H9 (cell line): ENCODE measurements at regions not wholly inside any gene's neighbourhood (a gene's known extent, or its start where the extent isn't known, plus 50 kb on each side); places are given as distances from the start of the nearest gene placed in this dataset.

Source experiments
- DNase-seq: peaks from one replicate; pipeline ENCODE4 v3.0.0-alpha.2; 2017
- H2AFZ ChIP-seq: one replicate; pipeline ENCODE4 v1.6.1; 2013; ENCODE audit warnings: mild to moderate bottlenecking, low read length, control low read depth, moderate library complexity
- H2AK5ac ChIP-seq: 2 replicates; pipeline ENCODE4 v1.6.1; 2013; ENCODE audit warnings: low read length, control low read depth, mixed read lengths; ENCODE audit not compliant: insufficient read length
- H2BK120ac ChIP-seq: one replicate; pipeline ENCODE4 v1.6.1; 2013; ENCODE audit warnings: low read depth, mild to moderate bottlenecking, low read length, control low read depth, inconsistent platforms; ENCODE audit not compliant: poor library complexity, severe bottlenecking
- H2BK12ac ChIP-seq: 2 replicates; pipeline ENCODE4 v1.6.1; 2013; ENCODE audit warnings: low read length, control low read depth, mixed read lengths, low read depth; ENCODE audit not compliant: insufficient read length
- H2BK15ac ChIP-seq: 2 replicates; pipeline ENCODE4 v1.6.1; 2013; ENCODE audit warnings: low read depth, low read length, control low read depth
- H2BK20ac ChIP-seq: one replicate; pipeline ENCODE4 v1.6.1; 2013; ENCODE audit warnings: low read depth, mild to moderate bottlenecking, low read length, control low read depth, inconsistent platforms; ENCODE audit not compliant: poor library complexity, severe bottlenecking
- H2BK5ac ChIP-seq: 2 replicates; pipeline ENCODE4 v1.6.1; 2013; ENCODE audit warnings: low read length, control low read depth, mixed read lengths; ENCODE audit not compliant: insufficient read length
- H3K14ac ChIP-seq: 2 replicates; pipeline ENCODE4 v1.6.1; 2013; ENCODE audit warnings: low read length, control low read depth; ENCODE audit not compliant: insufficient read depth
- H3K18ac ChIP-seq: 2 replicates; pipeline ENCODE4 v1.6.1; 2013; ENCODE audit warnings: low read depth, mild to moderate bottlenecking, mixed read lengths, low read length, control low read depth; ENCODE audit not compliant: insufficient read length
- H3K23ac ChIP-seq: 2 replicates; pipeline ENCODE4 v1.6.1; 2013; ENCODE audit warnings: low read length, control low read depth, mixed read lengths, low read depth; ENCODE audit not compliant: insufficient read length
- H3K23me2 ChIP-seq: 2 replicates; pipeline ENCODE4 v1.6.1; 2013; ENCODE audit warnings: low read depth, mild to moderate bottlenecking, mixed read lengths, low read length, control low read depth; ENCODE audit not compliant: insufficient read length, poor library complexity, severe bottlenecking
- H3K27ac ChIP-seq: 2 replicates; pipeline ENCODE4 v1.5.1; 2013; ENCODE audit warnings: low read length, control low read depth, mixed read lengths, low read depth; ENCODE audit not compliant: insufficient read length
- H3K27me3 ChIP-seq: 2 replicates; pipeline ENCODE4 v1.6.1; 2013; ENCODE audit warnings: low read length, control low read depth, inconsistent platforms; ENCODE audit not compliant: insufficient read depth
- H3K4ac ChIP-seq: 2 replicates; pipeline ENCODE4 v1.6.1; 2013; ENCODE audit warnings: low read depth, mild to moderate bottlenecking, control low read depth, inconsistent platforms, low read length, moderate library complexity
- H3K4me1 ChIP-seq: 2 replicates; pipeline ENCODE4 v1.6.1; 2013; ENCODE audit warnings: low read length, control low read depth, inconsistent platforms; ENCODE audit not compliant: insufficient read depth
- H3K4me2 ChIP-seq: 2 replicates; pipeline ENCODE4 v1.6.1; 2013; ENCODE audit warnings: low read length, control low read depth, mixed read lengths; ENCODE audit not compliant: insufficient read length, insufficient read depth
- H3K56ac ChIP-seq: 2 replicates; pipeline ENCODE4 v1.6.1; 2013; ENCODE audit warnings: low read depth, mild to moderate bottlenecking, mixed read lengths, low read length, control low read depth; ENCODE audit not compliant: insufficient read length
- H3K79me1 ChIP-seq: 2 replicates; pipeline ENCODE4 v1.6.1; 2013; ENCODE audit warnings: low read depth, mild to moderate bottlenecking, moderate library complexity, low read length, control low read depth, inconsistent platforms; ENCODE audit not compliant: insufficient read depth, poor library complexity, severe bottlenecking
- H3K79me2 ChIP-seq: 2 replicates; pipeline ENCODE4 v1.6.1; 2013; ENCODE audit warnings: low read length, control low read depth, inconsistent platforms; ENCODE audit not compliant: insufficient read depth
- H3K9ac ChIP-seq: 2 replicates; pipeline ENCODE4 v1.6.1; 2013; ENCODE audit warnings: low read length, control low read depth, mixed read lengths; ENCODE audit not compliant: insufficient read length; ENCODE audit errors: extremely low read depth
- H3K9me3 ChIP-seq: one replicate; pipeline ENCODE4 v1.6.1; 2013; ENCODE audit warnings: low read depth, low read length, inconsistent platforms; ENCODE audit not compliant: control insufficient read depth
- H3T11ph ChIP-seq: one replicate; pipeline ENCODE4 v1.6.1; 2013; ENCODE audit warnings: mild to moderate bottlenecking, low read length, control low read depth, inconsistent platforms
- H4K20me1 ChIP-seq: one replicate; pipeline ENCODE4 v1.6.1; 2013; ENCODE audit not compliant: control insufficient read depth, insufficient read length, insufficient read depth
- H4K5ac ChIP-seq: 2 replicates; pipeline ENCODE4 v1.6.1; 2013; ENCODE audit warnings: low read depth, mild to moderate bottlenecking, mixed read lengths, low read length, control low read depth; ENCODE audit not compliant: insufficient read length
- H4K8ac ChIP-seq: replicated peaks from 2 replicates; pipeline ENCODE4 v1.6.1; 2013; ENCODE audit warnings: low read length, control low read depth, mixed read lengths, low read depth; ENCODE audit not compliant: insufficient read length
- H4K91ac ChIP-seq: 2 replicates; pipeline ENCODE4 v1.6.1; 2013; ENCODE audit warnings: low read depth, mild to moderate bottlenecking, moderate library complexity, mixed read lengths, low read length, control low read depth; ENCODE audit not compliant: insufficient read length
- H3K27ac Mint-ChIP-seq, 3 experiments: 2 replicates in 2 of 3; 3 replicates in 1 of 3; pipeline ENCODE4 v1.8.0; 2020 to 2021; ENCODE audit warnings: mixed read lengths in 3 of 3, mild to moderate bottlenecking in 1 of 3, moderate library complexity in 1 of 3
- H3K27me3 Mint-ChIP-seq: 2 replicates; pipeline ENCODE4 v1.8.0; 2021; ENCODE audit warnings: low read depth, mild to moderate bottlenecking, moderate library complexity, mixed read lengths
- H3K36me3 Mint-ChIP-seq, 3 experiments: 2 replicates in 2 of 3; 3 replicates in 1 of 3; pipeline ENCODE4 v1.8.0; 2020 to 2021; ENCODE audit warnings: low read depth in 3 of 3, mixed read lengths in 3 of 3; ENCODE audit not compliant: insufficient read depth in 1 of 3
- H3K4me1 Mint-ChIP-seq, 2 experiments: 2 replicates each; pipeline ENCODE4 v1.8.0; 2020; ENCODE audit warnings: mixed read lengths in 2 of 2
- H3K4me3 Mint-ChIP-seq, 2 experiments: 2 replicates in 1 of 2; 3 replicates in 1 of 2; pipeline ENCODE4 v1.8.0; 2020 to 2021; ENCODE audit warnings: mild to moderate bottlenecking in 2 of 2, mixed read lengths in 2 of 2, moderate library complexity in 1 of 2
- H3K9me3 Mint-ChIP-seq, 2 experiments: 2 replicates in 1 of 2; 3 replicates in 1 of 2; pipeline ENCODE4 v1.8.0; 2020; ENCODE audit warnings: mild to moderate bottlenecking in 2 of 2, mixed read lengths in 2 of 2, moderate library complexity in 1 of 2
- WGBS: extraction: QIAGEN DNeasy Blood & Tissue Kit; methylation state at CpG from one replicate; pipeline ENCODE4 v1.1.7; 2013; ENCODE audit warnings: missing lambda C conversion rate, low lambda C conversion rate, mixed read lengths; ENCODE audit not compliant: insufficient read length; ENCODE audit errors: extremely low coverage; 5-methylcytosine and 5-hydroxymethylcytosine counted together
- TF ChIP-seq, protein P1 (sequence below): fragments of 200-600 bp; sonication (generic); conservative IDR thresholded peaks from 3 replicates; pipeline ENCODE4 v1.8.0; 2021; ENCODE audit warnings: antibody characterized with exemption, mild to moderate bottlenecking

DNA sequence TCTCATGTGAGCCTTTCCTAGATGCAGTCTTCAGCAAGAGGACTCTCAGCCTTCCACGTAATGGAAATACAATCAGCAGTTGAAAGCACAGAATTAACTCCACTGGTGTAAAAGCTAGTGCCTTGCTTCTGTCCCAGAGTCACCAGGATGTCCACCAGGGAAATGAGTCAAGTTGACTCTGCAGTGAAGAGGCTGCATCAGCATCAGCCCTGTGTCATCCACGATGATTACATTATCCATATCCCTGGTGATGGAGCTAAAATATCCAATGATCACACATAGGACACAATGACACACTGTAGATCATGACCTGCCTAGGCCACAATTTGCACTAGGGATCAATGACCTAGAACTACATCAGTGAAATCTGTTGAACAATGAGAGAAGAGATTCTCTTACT is 262.4 kb downstream of the ERMARD start:
- TF ChIP-seq, protein P1, sequence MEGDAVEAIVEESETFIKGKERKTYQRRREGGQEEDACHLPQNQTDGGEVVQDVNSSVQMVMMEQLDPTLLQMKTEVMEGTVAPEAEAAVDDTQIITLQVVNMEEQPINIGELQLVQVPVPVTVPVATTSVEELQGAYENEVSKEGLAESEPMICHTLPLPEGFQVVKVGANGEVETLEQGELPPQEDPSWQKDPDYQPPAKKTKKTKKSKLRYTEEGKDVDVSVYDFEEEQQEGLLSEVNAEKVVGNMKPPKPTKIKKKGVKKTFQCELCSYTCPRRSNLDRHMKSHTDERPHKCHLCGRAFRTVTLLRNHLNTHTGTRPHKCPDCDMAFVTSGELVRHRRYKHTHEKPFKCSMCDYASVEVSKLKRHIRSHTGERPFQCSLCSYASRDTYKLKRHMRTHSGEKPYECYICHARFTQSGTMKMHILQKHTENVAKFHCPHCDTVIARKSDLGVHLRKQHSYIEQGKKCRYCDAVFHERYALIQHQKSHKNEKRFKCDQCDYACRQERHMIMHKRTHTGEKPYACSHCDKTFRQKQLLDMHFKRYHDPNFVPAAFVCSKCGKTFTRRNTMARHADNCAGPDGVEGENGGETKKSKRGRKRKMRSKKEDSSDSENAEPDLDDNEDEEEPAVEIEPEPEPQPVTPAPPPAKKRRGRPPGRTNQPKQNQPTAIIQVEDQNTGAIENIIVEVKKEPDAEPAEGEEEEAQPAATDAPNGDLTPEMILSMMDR: no peak

More for the DNA sequence above, 262.4 kb downstream of the ERMARD start:
- Mint-ChIP-seq H3K9me3 (no peaks in the 10 kb centered on the region), H3K27ac (no peak overlapping the region), H3K27me3 (peaks cover 29% of the 10 kb centered on the region), H3K36me3 (0 out of 7 replicates have a peak, but pooled peaks cover 0 to 4% (median 0%) of the 10 kb centered on the region in 3 experiments), H3K4me1 (peaks cover 21% of the 10 kb centered on the region in 2 experiments), H3K4me3 (no peak overlapping the region)
- no peak overlapping the region for H3K27ac ChIP-seq
- no CpG with 5 or more reads among the region's 2 CpGs for WGBS
- no peaks in the 10 kb centered on the region for H3K9me3 ChIP-seq
- H2AFZ ChIP-seq: no peak overlapping the region
- H3K23me2 ChIP-seq: no peaks in the 10 kb centered on the region
- no peak overlapping the region for H2BK120ac ChIP-seq
- H3K27me3 ChIP-seq: no peaks in the 10 kb centered on the region
- H3K9ac ChIP-seq: no peak overlapping the region
- no peaks in the 10 kb centered on the region for H3K79me2 ChIP-seq
- no peak overlapping the region for H3K14ac ChIP-seq
- no peak overlapping the region for H3K56ac ChIP-seq
- H2BK20ac ChIP-seq: no peak overlapping the region
- H3K4me1 ChIP-seq: peaks cover 2% of the 10 kb centered on the region; the same call in 1 of the 2 replicates
- H3K4ac ChIP-seq: no peak overlapping the region
- no peak overlapping the region for H3K23ac ChIP-seq
- H2BK15ac ChIP-seq: no peak overlapping the region
- no peak overlapping the region for H3K4me2 ChIP-seq
- no peak overlapping the region for H2AK5ac ChIP-seq
- H3K79me1 ChIP-seq: no peaks in the 10 kb centered on the region
- H4K91ac ChIP-seq: no peak overlapping the region
- H2BK12ac ChIP-seq: no peak overlapping the region
- no peak overlapping the region for H3T11ph ChIP-seq
- no peak overlapping the region for H3K18ac ChIP-seq
- no peak for DNase-seq
- H4K5ac ChIP-seq: no peak overlapping the region
- no peaks in the 10 kb centered on the region for H4K20me1 ChIP-seq
- no peak overlapping the region for H4K8ac ChIP-seq
- H2BK5ac ChIP-seq: no peak overlapping the region
